ENCODE measurements at regions not wholly inside any gene's neighbourhood (a gene's known extent, or its start where the extent isn't known, plus 50 kb on each side); places are given as distances from the start of the nearest gene placed in this dataset.

DNA sequence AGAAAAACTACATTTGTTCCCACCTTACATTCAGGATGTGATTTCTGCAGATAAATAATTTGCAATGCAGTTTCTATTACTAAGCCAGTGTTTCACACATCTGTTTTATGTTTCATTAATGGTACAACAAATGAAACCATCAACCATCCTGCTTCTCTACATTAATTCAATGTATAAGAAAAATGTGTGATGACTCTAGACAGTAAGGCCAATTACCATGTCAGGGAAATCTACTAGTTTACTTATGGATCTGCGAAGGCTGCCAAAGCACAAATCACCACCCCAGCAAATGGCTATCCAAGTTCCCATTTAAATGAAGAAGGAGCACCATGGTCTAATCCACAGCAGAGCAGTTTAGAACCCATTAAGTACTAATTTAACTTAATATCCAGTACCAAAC lies 50.1 kb upstream of the NCAM1 start:
- DNase-seq (ENCODE audit: low spot score): no peak
- no peaks in the 10 kb centered on the region for H3K36me3 Mint-ChIP-seq (ENCODE audit: low read depth)
- no peaks in the 10 kb centered on the region for H3K27me3 Mint-ChIP-seq (ENCODE audit: low read depth)
- H3K4me3 Mint-ChIP-seq: no peak overlapping the region
- H3K4me1 Mint-ChIP-seq (ENCODE audit: low read depth): no peaks in the 10 kb centered on the region
- H3K9me3 Mint-ChIP-seq: no peaks in the 10 kb centered on the region
- no peak overlapping the region for H3K27ac Mint-ChIP-seq

All from T-helper 2 cell treated with Interferon-gamma antibody and Interleukin-4, amounts not matched to agents 5 μg/mL and 100 μg/mL, for 36 hours (primary cell).